ENCODE measurements at regions not wholly inside any gene's neighbourhood (a gene's known extent, or its start where the extent isn't known, plus 50 kb on each side); places are given as distances from the start of the nearest gene placed in this dataset.

DNA sequence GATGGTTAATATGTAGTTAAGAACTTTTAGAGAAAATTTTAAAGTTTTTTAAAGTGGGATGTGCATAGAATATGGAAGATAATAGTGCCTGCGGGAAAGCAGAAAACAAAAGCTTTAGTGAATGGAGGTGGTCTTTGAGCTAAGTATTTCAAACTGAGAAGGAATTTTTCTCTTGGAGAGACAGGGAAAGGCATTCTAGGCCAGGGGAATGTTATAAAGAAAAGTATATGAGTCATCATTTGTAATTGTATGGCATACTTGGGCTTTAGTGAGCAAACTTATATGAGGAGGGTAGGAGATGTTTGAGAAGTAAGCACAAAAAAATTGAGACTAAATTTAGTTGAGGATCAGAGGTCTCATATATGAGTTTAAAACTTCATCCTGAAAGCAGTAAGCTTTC is 467.0 kb downstream of the PPARGC1A start:
- no peak overlapping the region for H3K27ac ChIP-seq (ENCODE audit: low read depth in 1 of 2, low read length in 2 of 2)
- no peaks in the 10 kb centered on the region for H3K4me1 ChIP-seq (ENCODE audit: control insufficient read depth in 4 of 4, insufficient read depth in 4 of 4, low read length in 3 of 4)
- H3K27me3 ChIP-seq (ENCODE audit: control insufficient read depth in 4 of 4, insufficient read depth in 4 of 4, low read length in 3 of 4), result no peaks in the 10 kb centered on the region
- no peak for DNase-seq (ENCODE audit: low spot score)
- H3K36me3 ChIP-seq (ENCODE audit: control insufficient read depth in 4 of 4, insufficient read depth in 3 of 4, low read depth in 1 of 4, low read length in 3 of 4), result no peaks in the 10 kb centered on the region
- peaks cover 0 to 1% (median 0%) of the 10 kb centered on the region in 4 donors for H3K9me3 ChIP-seq (ENCODE audit: control insufficient read depth in 4 of 4, low read length in 3 of 4)
- 92% methylated on average over 1 of the region's 1 CpG for WGBS
- no peak overlapping the region for H3K9ac ChIP-seq (ENCODE audit: low read depth in 1 of 2, low read length in 2 of 2)
- H3K4me3 ChIP-seq (ENCODE audit: low read depth in 1 of 3, low read length in 3 of 3), result no peak overlapping the region
- TF ChIP-seq NR2F2 (IDR thresholded peaks at IDR 0.05) (no peak), FOXA1 (IDR thresholded peaks at IDR 0.05) (no peak), JUND (IDR thresholded peaks at IDR 0.05) (no peak)
- TF ChIP-seq, protein P1, sequence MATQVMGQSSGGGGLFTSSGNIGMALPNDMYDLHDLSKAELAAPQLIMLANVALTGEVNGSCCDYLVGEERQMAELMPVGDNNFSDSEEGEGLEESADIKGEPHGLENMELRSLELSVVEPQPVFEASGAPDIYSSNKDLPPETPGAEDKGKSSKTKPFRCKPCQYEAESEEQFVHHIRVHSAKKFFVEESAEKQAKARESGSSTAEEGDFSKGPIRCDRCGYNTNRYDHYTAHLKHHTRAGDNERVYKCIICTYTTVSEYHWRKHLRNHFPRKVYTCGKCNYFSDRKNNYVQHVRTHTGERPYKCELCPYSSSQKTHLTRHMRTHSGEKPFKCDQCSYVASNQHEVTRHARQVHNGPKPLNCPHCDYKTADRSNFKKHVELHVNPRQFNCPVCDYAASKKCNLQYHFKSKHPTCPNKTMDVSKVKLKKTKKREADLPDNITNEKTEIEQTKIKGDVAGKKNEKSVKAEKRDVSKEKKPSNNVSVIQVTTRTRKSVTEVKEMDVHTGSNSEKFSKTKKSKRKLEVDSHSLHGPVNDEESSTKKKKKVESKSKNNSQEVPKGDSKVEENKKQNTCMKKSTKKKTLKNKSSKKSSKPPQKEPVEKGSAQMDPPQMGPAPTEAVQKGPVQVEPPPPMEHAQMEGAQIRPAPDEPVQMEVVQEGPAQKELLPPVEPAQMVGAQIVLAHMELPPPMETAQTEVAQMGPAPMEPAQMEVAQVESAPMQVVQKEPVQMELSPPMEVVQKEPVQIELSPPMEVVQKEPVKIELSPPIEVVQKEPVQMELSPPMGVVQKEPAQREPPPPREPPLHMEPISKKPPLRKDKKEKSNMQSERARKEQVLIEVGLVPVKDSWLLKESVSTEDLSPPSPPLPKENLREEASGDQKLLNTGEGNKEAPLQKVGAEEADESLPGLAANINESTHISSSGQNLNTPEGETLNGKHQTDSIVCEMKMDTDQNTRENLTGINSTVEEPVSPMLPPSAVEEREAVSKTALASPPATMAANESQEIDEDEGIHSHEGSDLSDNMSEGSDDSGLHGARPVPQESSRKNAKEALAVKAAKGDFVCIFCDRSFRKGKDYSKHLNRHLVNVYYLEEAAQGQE (IDR thresholded peaks at IDR 0.05), result no peak

DNA sequence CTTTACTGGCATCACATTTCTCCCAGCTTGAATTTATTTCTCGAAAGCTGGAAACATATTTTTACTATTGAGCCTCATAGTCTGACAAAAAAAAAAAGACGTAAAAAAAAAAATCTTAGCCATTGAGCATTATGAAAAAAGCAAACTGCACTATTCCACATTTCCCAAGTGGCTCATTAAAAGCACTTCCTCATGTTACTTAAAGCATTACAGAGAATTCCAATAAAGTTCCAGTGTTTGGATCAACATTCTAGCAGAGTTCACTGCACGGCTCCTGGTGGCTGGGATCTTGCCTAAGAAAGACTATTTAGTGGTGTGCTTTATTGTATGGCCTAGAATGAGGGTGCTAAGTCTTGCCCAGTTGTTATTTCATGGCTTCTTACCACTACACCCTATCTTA is 476.2 kb downstream of the PPARGC1A start:
- Histone ChIP-seq H3K4me1 (ENCODE audit: control insufficient read depth in 4 of 4, insufficient read depth in 4 of 4, low read length in 3 of 4) (no peaks in the 10 kb centered on the region), H3K9ac (ENCODE audit: low read depth in 1 of 2, low read length in 2 of 2) (no peak overlapping the region), H3K27me3 (ENCODE audit: control insufficient read depth in 4 of 4, insufficient read depth in 4 of 4, low read length in 3 of 4) (no peaks in the 10 kb centered on the region), H3K27ac (ENCODE audit: low read depth in 1 of 2, low read length in 2 of 2) (no peak overlapping the region), H3K4me3 (ENCODE audit: low read depth in 1 of 3, low read length in 3 of 3) (no peak overlapping the region), H3K9me3 (ENCODE audit: control insufficient read depth in 4 of 4, low read length in 3 of 4) (no peaks in the 10 kb centered on the region), H3K36me3 (ENCODE audit: control insufficient read depth in 4 of 4, insufficient read depth in 3 of 4, low read depth in 1 of 4, low read length in 3 of 4) (no peaks in the 10 kb centered on the region)
- TF ChIP-seq TAF1 (conservative IDR thresholded peaks at IDR 0.05) (no peak), FOXA2 (IDR thresholded peaks at IDR 0.05) (no peak), FOXA1 (IDR thresholded peaks at IDR 0.05) (no peak), RXRA (IDR thresholded peaks at IDR 0.05) (no peak), EGR1 (IDR thresholded peaks at IDR 0.05; ENCODE audit: low read depth in 2 of 2) (no peak), GABPA (IDR thresholded peaks at IDR 0.05 in 1 of 2, conservative IDR thresholded peaks at IDR 0.05 in 1 of 2) (no peak), HNF4G (IDR thresholded peaks at IDR 0.05) (no peak), HNF4A (conservative IDR thresholded peaks at IDR 0.05) (no peak), SP1 (IDR thresholded peaks at IDR 0.05) (no peak), NR2F2 (IDR thresholded peaks at IDR 0.05) (no peak), JUND (IDR thresholded peaks at IDR 0.05) (no peak), RAD21 (IDR thresholded peaks at IDR 0.05) (no peak), YY1 (IDR thresholded peaks at IDR 0.05) (no peak)
- TF ChIP-seq, protein P2, sequence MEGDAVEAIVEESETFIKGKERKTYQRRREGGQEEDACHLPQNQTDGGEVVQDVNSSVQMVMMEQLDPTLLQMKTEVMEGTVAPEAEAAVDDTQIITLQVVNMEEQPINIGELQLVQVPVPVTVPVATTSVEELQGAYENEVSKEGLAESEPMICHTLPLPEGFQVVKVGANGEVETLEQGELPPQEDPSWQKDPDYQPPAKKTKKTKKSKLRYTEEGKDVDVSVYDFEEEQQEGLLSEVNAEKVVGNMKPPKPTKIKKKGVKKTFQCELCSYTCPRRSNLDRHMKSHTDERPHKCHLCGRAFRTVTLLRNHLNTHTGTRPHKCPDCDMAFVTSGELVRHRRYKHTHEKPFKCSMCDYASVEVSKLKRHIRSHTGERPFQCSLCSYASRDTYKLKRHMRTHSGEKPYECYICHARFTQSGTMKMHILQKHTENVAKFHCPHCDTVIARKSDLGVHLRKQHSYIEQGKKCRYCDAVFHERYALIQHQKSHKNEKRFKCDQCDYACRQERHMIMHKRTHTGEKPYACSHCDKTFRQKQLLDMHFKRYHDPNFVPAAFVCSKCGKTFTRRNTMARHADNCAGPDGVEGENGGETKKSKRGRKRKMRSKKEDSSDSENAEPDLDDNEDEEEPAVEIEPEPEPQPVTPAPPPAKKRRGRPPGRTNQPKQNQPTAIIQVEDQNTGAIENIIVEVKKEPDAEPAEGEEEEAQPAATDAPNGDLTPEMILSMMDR (IDR thresholded peaks at IDR 0.05; ENCODE audit: low read depth, low read length, missing input control), result no peak
- TF ChIP-seq, protein P3, sequence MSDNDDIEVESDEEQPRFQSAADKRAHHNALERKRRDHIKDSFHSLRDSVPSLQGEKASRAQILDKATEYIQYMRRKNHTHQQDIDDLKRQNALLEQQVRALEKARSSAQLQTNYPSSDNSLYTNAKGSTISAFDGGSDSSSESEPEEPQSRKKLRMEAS (IDR thresholded peaks at IDR 0.05), result no peak
- TF ChIP-seq, protein P4, sequence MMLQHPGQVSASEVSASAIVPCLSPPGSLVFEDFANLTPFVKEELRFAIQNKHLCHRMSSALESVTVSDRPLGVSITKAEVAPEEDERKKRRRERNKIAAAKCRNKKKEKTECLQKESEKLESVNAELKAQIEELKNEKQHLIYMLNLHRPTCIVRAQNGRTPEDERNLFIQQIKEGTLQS (IDR thresholded peaks at IDR 0.05), result no peak
- TF ChIP-seq, protein P5, sequence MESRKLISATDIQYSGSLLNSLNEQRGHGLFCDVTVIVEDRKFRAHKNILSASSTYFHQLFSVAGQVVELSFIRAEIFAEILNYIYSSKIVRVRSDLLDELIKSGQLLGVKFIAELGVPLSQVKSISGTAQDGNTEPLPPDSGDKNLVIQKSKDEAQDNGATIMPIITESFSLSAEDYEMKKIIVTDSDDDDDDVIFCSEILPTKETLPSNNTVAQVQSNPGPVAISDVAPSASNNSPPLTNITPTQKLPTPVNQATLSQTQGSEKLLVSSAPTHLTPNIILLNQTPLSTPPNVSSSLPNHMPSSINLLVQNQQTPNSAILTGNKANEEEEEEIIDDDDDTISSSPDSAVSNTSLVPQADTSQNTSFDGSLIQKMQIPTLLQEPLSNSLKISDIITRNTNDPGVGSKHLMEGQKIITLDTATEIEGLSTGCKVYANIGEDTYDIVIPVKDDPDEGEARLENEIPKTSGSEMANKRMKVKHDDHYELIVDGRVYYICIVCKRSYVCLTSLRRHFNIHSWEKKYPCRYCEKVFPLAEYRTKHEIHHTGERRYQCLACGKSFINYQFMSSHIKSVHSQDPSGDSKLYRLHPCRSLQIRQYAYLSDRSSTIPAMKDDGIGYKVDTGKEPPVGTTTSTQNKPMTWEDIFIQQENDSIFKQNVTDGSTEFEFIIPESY (IDR thresholded peaks at IDR 0.05), result no peak
- TF ChIP-seq, protein P1 (IDR thresholded peaks at IDR 0.05), result no peak
- WGBS, result 79% methylated on average over 3 of the region's 3 CpGs
- no peak for DNase-seq (ENCODE audit: low spot score)
